Choroid plexus epithelial cell (primary cell): ENCODE measurements at regions not wholly inside any gene's neighbourhood (a gene's known extent, or its start where the extent isn't known, plus 50 kb on each side); places are given as distances from the start of the nearest gene placed in this dataset.

Source experiments
- DNase-seq: peaks from one replicate; pipeline ENCODE4 v3.0.0-alpha.2; 2010; ENCODE audit warnings: low read depth
- H3K4me3 ChIP-seq: 2 replicates; pipeline ENCODE4 v1.5.1; 2011; ENCODE audit warnings: low read depth, mild to moderate bottlenecking, control low read depth, low read length, moderate library complexity
- TF ChIP-seq, protein P1 (sequence below): conservative IDR thresholded peaks from 2 replicates; pipeline ENCODE4 v1.5.1; 2011; ENCODE audit warnings: low read depth, mild to moderate bottlenecking, control low read depth, inconsistent platforms, low read length, moderate library complexity

DNA sequence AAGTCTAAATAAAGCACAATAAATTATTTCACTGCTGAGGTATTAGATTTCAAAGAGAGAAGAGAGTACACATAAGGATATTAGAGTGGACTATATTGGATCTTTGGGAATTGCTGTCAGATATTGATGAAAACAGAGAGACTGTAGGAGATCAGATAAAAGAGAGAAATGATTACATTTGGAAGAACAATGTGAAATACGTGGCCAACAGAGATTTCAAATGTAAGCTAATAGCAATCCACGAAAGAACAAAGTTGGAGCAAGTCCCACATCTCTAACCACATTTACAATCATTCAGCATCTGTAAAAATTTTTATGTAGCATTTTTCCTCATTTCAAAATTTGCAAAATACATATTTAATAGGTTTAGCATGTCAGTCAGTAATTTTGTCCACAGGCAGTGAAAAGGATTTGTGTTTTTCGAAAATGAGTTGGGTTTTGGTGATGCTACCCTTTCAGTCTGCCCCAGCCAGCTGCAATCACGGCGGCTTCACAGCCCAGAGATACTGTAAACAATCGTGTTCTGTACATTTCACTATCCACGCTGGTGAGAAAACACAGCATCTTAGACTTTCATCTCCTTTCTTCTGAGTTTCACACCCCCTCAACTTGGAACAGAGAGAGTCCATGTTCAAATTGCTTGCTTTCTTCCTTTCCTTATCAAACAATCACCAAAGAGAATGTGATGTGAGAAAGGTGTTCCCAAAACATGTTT is 209.1 kb upstream of the LYPLAL1 start:
- TF ChIP-seq, protein P1, sequence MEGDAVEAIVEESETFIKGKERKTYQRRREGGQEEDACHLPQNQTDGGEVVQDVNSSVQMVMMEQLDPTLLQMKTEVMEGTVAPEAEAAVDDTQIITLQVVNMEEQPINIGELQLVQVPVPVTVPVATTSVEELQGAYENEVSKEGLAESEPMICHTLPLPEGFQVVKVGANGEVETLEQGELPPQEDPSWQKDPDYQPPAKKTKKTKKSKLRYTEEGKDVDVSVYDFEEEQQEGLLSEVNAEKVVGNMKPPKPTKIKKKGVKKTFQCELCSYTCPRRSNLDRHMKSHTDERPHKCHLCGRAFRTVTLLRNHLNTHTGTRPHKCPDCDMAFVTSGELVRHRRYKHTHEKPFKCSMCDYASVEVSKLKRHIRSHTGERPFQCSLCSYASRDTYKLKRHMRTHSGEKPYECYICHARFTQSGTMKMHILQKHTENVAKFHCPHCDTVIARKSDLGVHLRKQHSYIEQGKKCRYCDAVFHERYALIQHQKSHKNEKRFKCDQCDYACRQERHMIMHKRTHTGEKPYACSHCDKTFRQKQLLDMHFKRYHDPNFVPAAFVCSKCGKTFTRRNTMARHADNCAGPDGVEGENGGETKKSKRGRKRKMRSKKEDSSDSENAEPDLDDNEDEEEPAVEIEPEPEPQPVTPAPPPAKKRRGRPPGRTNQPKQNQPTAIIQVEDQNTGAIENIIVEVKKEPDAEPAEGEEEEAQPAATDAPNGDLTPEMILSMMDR, result no peak
- no peak for DNase-seq
- H3K4me3 ChIP-seq, result no peak overlapping the region

- TF ChIP-seq, protein P1, result no peak
- no peak overlapping the region for H3K4me3 ChIP-seq
- DNase-seq, result no peak
Observed at GRCh38 chr1:218965821-218966220, 207.9 kb upstream of the LYPLAL1 start.

DNA sequence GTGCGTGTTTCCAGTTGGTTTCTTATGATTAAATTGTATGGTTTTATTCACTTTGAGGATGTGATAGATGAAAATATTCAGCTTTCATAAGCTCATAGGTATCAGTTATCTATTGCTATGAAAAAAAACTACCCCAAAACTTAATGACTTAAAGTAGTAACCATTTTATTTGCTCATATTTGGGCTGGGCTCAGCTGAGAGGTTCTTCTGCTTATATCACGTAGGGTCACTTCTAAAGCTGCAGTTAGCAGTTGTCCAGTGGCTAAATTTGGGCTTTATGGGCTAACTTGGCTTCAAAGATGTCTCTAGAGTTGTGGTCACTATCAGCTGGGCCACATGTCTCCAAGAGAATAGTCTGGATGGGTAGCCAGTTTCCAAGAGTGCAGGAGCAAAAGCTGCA is 206.4 kb upstream of the LYPLAL1 start:
- no peak overlapping the region for H3K4me3 ChIP-seq
- no peak for DNase-seq
- TF ChIP-seq, protein P1, result no peak

DNA sequence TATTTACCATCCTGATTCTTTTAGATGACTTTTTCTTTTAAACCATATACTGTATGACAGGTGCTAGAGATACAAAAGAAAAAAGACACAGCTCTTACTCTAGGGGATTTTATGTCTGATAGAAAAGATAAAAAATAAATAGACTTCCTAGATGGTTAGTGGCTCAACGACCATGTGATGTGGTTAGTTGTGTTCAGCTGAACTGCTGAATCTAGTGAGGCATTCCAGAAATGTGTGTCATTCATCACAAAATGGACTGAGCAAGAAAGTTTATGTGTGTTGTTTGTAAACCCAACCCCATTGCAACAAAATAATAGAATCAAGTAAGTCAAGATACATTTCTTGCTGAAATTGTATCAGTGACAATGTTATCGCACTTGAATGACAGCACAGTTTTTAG is 205.8 kb upstream of the LYPLAL1 start:
- H3K4me3 ChIP-seq, result no peak overlapping the region
- TF ChIP-seq, protein P1, result no peak
- DNase-seq, result peak; percentile 73

DNA sequence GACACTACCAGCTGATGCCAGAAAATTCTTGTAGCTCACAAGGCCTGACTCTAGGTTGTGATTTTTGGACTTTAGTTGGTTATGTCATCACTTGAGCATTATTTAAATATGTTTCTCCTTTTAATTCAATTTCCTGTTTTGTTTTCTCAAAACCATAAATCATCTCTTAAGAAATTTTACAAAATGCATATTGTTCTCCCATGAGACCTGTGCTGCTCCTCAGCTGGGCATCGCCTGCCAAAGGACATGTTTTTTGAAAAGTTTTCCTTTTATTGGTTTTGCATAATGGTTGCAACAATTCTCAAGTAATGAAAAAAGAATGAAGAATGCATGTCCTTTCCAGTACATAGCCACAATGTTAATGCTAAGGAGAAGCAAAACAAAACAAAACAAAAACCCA is 204.7 kb upstream of the LYPLAL1 start:
- no peak for DNase-seq
- TF ChIP-seq, protein P1, result no peak
- H3K4me3 ChIP-seq, result no peak overlapping the region

GRCh38 chr1:218970397-218970990 is 203.2 kb upstream of the LYPLAL1 start:
- H3K4me3 ChIP-seq, result no peak overlapping the region
- DNase-seq, result no peak
- TF ChIP-seq, protein P1, result no peak

DNA sequence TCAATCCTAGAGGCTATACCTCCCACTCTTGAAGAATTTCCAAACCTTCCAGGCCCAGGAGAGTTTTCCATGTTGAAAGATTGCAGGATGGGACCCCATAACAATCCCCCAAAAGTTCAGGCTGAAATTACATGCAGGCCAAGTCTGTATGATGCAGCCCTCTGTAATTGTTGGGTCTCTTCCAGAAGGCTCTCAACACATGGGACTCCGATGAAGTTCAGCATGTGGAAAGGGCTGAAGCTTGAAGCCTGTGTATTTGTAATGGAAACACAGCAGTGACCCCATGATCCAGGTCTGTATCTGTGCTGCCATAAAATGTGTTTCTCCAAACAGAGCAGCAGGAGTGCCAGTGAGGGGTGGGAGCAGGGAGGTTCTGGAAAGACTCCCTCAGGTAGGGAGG is 202.5 kb upstream of the LYPLAL1 start:
- DNase-seq, result peak; percentile 89
- no peak overlapping the region for H3K4me3 ChIP-seq
- TF ChIP-seq, protein P1, result no peak
